Hepatocyte (in vitro differentiated cells): ENCODE measurements at regions not wholly inside any gene's neighbourhood (a gene's known extent, or its start where the extent isn't known, plus 50 kb on each side); places are given as distances from the start of the nearest gene placed in this dataset.

Experiments used
- DNase-seq: peaks from one replicate; pipeline ENCODE4 v3.0.0-alpha.2; 2016; ENCODE audit warnings: low spot score
- H2AFZ ChIP-seq: fragments of 200-600 bp; sonication (generic); 2 replicates; pipeline ENCODE4 v1.6.0; 2016; ENCODE audit warnings: antibody characterized with exemption, mild to moderate bottlenecking
- H3K27ac ChIP-seq: fragments of 200-600 bp; sonication (generic); 2 replicates; pipeline ENCODE4 v1.5.1; 2016; ENCODE audit warnings: mild to moderate bottlenecking
- H3K27me3 ChIP-seq: fragments of 200-600 bp; sonication (generic); 2 replicates; pipeline ENCODE4 v1.6.1; 2016
- H3K36me3 ChIP-seq: fragments of 200-600 bp; sonication (generic); replicated peaks from 2 replicates; pipeline ENCODE4 v1.5.1; 2016; ENCODE audit warnings: low read depth; ENCODE audit not compliant: insufficient read depth
- H3K4me1 ChIP-seq: fragments of 200-600 bp; sonication (generic); 2 replicates; pipeline ENCODE4 v1.5.1; 2016; ENCODE audit warnings: mild to moderate bottlenecking, moderate library complexity; ENCODE audit not compliant: insufficient read depth
- H3K4me2 ChIP-seq: fragments of 200-600 bp; sonication (generic); 2 replicates; pipeline ENCODE4 v1.6.0; 2016
- H3K4me3 ChIP-seq: fragments of 200-600 bp; sonication (generic); 2 replicates; pipeline ENCODE4 v1.5.1; 2016; ENCODE audit warnings: mild to moderate bottlenecking
- H3K79me2 ChIP-seq: fragments of 200-600 bp; sonication (generic); 2 replicates; pipeline ENCODE4 v1.6.0; 2017; ENCODE audit warnings: mild to moderate bottlenecking
- H3K9me2 ChIP-seq: fragments of 200-600 bp; sonication (generic); replicated peaks from 2 replicates; pipeline ENCODE4 v1.6.0; 2017; ENCODE audit warnings: mild to moderate bottlenecking; ENCODE audit not compliant: insufficient read depth
- H3K9me3 ChIP-seq: fragments of 200-600 bp; sonication (generic); 2 replicates; pipeline ENCODE4 v1.5.1; 2016; ENCODE audit warnings: low read depth, mild to moderate bottlenecking
- H4K20me1 ChIP-seq: fragments of 200-600 bp; sonication (generic); 2 replicates; pipeline ENCODE4 v1.6.0; 2016; ENCODE audit warnings: mild to moderate bottlenecking; ENCODE audit not compliant: insufficient read depth, poor library complexity, severe bottlenecking
- EZH2 ChIP-seq: fragments of 200-600 bp; sonication (generic); IDR thresholded peaks from 2 replicates; pipeline ENCODE4 v1.6.1; 2016; ENCODE audit warnings: antibody characterized with exemption, mild to moderate bottlenecking, borderline replicate concordance
- EZH2phosphoT487 ChIP-seq: fragments of 200-600 bp; sonication (generic); IDR thresholded peaks from one replicate; pipeline ENCODE4 v1.6.1; 2018; ENCODE audit warnings: antibody characterized with exemption, mild to moderate bottlenecking, low read depth, moderate library complexity; ENCODE audit not compliant: unreplicated experiment, severe bottlenecking
- WGBS: methylation state at CpG from one replicate; pipeline ENCODE4 v1.1.6; 2016; ENCODE audit warnings: low lambda C conversion rate; ENCODE audit errors: missing lambda C conversion rate; 5-methylcytosine and 5-hydroxymethylcytosine counted together
- TF ChIP-seq, protein P1 (sequence below): fragments of 200-600 bp; sonication (generic); IDR thresholded peaks from 2 replicates; pipeline ENCODE4 v1.5.1; 2016; ENCODE audit warnings: antibody characterized with exemption, mild to moderate bottlenecking; ENCODE audit not compliant: poor library complexity

GRCh38 chr22:47552541-47553205 lies 790.2 kb downstream of the TBC1D22A start:
- Histone ChIP-seq H3K27ac (no peak overlapping the region), H3K9me2 (no peaks in the 10 kb centered on the region), H3K4me2 (no peak overlapping the region), H3K9me3 (no peaks in the 10 kb centered on the region), H2AFZ (no peak overlapping the region), H3K27me3 (no peaks in the 10 kb centered on the region), H3K36me3 (no peaks in the 10 kb centered on the region), H3K4me1 (no peaks in the 10 kb centered on the region), H3K4me3 (no peak overlapping the region), H4K20me1 (no peaks in the 10 kb centered on the region), H3K79me2 (no peaks in the 10 kb centered on the region)
- TF ChIP-seq, protein P1, sequence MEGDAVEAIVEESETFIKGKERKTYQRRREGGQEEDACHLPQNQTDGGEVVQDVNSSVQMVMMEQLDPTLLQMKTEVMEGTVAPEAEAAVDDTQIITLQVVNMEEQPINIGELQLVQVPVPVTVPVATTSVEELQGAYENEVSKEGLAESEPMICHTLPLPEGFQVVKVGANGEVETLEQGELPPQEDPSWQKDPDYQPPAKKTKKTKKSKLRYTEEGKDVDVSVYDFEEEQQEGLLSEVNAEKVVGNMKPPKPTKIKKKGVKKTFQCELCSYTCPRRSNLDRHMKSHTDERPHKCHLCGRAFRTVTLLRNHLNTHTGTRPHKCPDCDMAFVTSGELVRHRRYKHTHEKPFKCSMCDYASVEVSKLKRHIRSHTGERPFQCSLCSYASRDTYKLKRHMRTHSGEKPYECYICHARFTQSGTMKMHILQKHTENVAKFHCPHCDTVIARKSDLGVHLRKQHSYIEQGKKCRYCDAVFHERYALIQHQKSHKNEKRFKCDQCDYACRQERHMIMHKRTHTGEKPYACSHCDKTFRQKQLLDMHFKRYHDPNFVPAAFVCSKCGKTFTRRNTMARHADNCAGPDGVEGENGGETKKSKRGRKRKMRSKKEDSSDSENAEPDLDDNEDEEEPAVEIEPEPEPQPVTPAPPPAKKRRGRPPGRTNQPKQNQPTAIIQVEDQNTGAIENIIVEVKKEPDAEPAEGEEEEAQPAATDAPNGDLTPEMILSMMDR, result no peak
- TF ChIP-seq EZH2phosphoT487 (no peak), EZH2 (no peak)
- DNase-seq, result no peak
- 83% methylated on average over 16 of the region's 16 CpGs for WGBS

DNA sequence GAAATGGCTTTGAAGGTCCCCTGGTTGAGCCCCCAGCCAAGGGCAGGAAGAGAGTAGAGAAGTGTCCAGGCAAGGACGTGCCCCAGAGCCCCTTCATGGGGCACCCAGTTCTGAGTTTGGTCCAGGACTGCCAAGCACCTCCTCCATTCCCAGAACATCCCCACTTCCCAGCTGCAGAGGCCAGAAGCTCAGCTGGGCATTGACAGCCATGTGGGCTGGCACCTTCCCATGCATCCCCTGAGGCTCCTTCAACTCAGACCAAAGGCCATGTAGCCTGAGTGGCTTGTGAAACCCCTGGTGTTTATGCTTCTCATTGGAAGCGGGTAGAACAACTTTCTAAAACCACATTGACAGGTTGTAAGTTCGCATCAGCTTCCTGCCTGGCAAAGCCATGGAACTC lies 789.6 kb downstream of the TBC1D22A start:
- Histone ChIP-seq H3K27ac (no peak overlapping the region), H3K27me3 (no peaks in the 10 kb centered on the region), H4K20me1 (no peaks in the 10 kb centered on the region), H3K4me1 (no peaks in the 10 kb centered on the region), H3K36me3 (no peaks in the 10 kb centered on the region), H2AFZ (no peak overlapping the region), H3K4me3 (no peak overlapping the region), H3K9me3 (no peaks in the 10 kb centered on the region), H3K79me2 (no peaks in the 10 kb centered on the region), H3K9me2 (no peaks in the 10 kb centered on the region), H3K4me2 (no peak overlapping the region)
- WGBS, result 57% methylated on average over 3 of the region's 3 CpGs
- no peak for DNase-seq
- no peak for TF ChIP-seq EZH2
- TF ChIP-seq, protein P1, result no peak
- no peak for TF ChIP-seq EZH2phosphoT487

DNA sequence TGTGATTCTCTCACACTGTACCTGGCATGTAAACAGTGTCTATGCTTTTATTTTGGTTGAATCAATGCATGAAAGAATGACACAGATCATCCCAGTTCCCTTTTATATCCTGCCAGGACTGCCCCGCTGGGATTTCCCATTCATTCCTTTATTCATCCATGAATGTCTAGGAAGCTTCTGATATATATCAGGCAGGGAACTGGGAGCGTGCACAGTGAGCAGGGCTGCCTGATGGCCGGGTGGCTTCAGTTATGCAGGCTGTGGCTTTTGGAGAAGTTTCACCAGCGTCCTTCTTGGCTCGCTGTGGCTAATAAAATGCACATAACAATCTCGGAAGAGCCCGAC lies 789.0 kb downstream of the TBC1D22A start:
- Histone ChIP-seq H3K9me3 (no peaks in the 10 kb centered on the region), H3K79me2 (no peaks in the 10 kb centered on the region), H2AFZ (no peak overlapping the region), H4K20me1 (no peaks in the 10 kb centered on the region), H3K36me3 (no peaks in the 10 kb centered on the region), H3K27ac (no peak overlapping the region), H3K4me1 (no peaks in the 10 kb centered on the region), H3K4me2 (no peak overlapping the region), H3K4me3 (no peak overlapping the region), H3K27me3 (no peaks in the 10 kb centered on the region), H3K9me2 (no peaks in the 10 kb centered on the region)
- WGBS, result 68% methylated on average over 7 of the region's 7 CpGs
- TF ChIP-seq, protein P1, result no peak
- DNase-seq, result no peak
